SK-N-SH treated with all-trans-retinoic acid at 6 μM for 48 hours (cell line): ENCODE measurements at regions not wholly inside any gene's neighbourhood (a gene's known extent, or its start where the extent isn't known, plus 50 kb on each side); places are given as distances from the start of the nearest gene placed in this dataset.

Experiments
- ATAC-seq: fragments of 200-7000 bp; cut with Tn5 transposase; 3 replicates; pipeline ENCODE4 v1.9.1; 2020; ENCODE audit warnings: mild to moderate bottlenecking, moderate library complexity
- ARNTL ChIP-seq: fragments of 450-650 bp; formaldehyde crosslinking; IDR thresholded peaks from 2 replicates; pipeline ENCODE4 v1.5.0; 2020; ENCODE audit warnings: low read depth, mild to moderate bottlenecking, moderate library complexity, borderline replicate concordance
- BACH2 ChIP-seq: fragments of 250-450 bp; sonication (Bioruptor Pico); IDR thresholded peaks from 2 replicates; pipeline ENCODE4 v1.9.0; 2021; ENCODE audit warnings: mild to moderate bottlenecking, borderline replicate concordance
- CREB5 ChIP-seq: fragments of 250-450 bp; sonication (Bioruptor Pico); IDR thresholded peaks from 2 replicates; pipeline ENCODE4 v1.5.1; 2020; ENCODE audit warnings: low read depth, mild to moderate bottlenecking, moderate library complexity
- CSDC2 ChIP-seq: fragments of 250-450 bp; sonication (Bioruptor Pico); IDR thresholded peaks from 2 replicates; pipeline ENCODE4 v1.5.0; 2020; ENCODE audit warnings: mild to moderate bottlenecking, moderate library complexity
- ESRRG ChIP-seq: fragments of 250-450 bp; sonication (Bioruptor Pico); IDR thresholded peaks from 2 replicates; pipeline ENCODE4 v1.6.1; 2021; ENCODE audit warnings: mild to moderate bottlenecking
- GLIS3 ChIP-seq: fragments of 250-450 bp; sonication (Bioruptor Pico); IDR thresholded peaks from 2 replicates; pipeline ENCODE4 v1.5.0; 2020; ENCODE audit warnings: mild to moderate bottlenecking, moderate library complexity
- OSR1 ChIP-seq: fragments of 250-450 bp; sonication (Bioruptor Pico); IDR thresholded peaks from 2 replicates; pipeline ENCODE4 v1.8.0; 2022; ENCODE audit warnings: moderate library complexity, mild to moderate bottlenecking, inconsistent platforms
- PATZ1 ChIP-seq: fragments of 250-450 bp; sonication (Bioruptor Pico); IDR thresholded peaks from 2 replicates; pipeline ENCODE4 v1.8.0; 2020; ENCODE audit warnings: mild to moderate bottlenecking, moderate library complexity, borderline replicate concordance
- POU6F1 ChIP-seq: fragments of 250-450 bp; sonication (Bioruptor Pico); IDR thresholded peaks from 2 replicates; pipeline ENCODE4 v1.8.0; 2021; ENCODE audit warnings: low read depth, mild to moderate bottlenecking, moderate library complexity, borderline replicate concordance
- PPARA ChIP-seq: fragments of 250-450 bp; sonication (Bioruptor Pico); IDR thresholded peaks from 2 replicates; pipeline ENCODE4 v1.5.0; 2020; ENCODE audit warnings: mild to moderate bottlenecking, borderline replicate concordance
- RARB ChIP-seq: fragments of 250-450 bp; sonication (Bioruptor Pico); IDR thresholded peaks from 2 replicates; pipeline ENCODE4 v1.8.0; 2021; ENCODE audit warnings: mild to moderate bottlenecking, moderate library complexity
- SNAI2 ChIP-seq: fragments of 250-450 bp; sonication (Bioruptor Pico); IDR thresholded peaks from 2 replicates; pipeline ENCODE4 v1.5.0; 2020; ENCODE audit warnings: mild to moderate bottlenecking, moderate library complexity
- ZC3H10 ChIP-seq: fragments of 250-450 bp; sonication (Bioruptor Pico); IDR thresholded peaks from 2 replicates; pipeline ENCODE4 v1.5.1; 2021; ENCODE audit warnings: mild to moderate bottlenecking, moderate library complexity
- ZFP3 ChIP-seq: fragments of 250-450 bp; sonication (Bioruptor Pico); IDR thresholded peaks from 2 replicates; pipeline ENCODE4 v1.5.0; 2020; ENCODE audit warnings: mild to moderate bottlenecking, moderate library complexity
- ZFP30 ChIP-seq: fragments of 450-650 bp; formaldehyde crosslinking; IDR thresholded peaks from 2 replicates; pipeline ENCODE4 v1.5.0; 2022; ENCODE audit warnings: mild to moderate bottlenecking, moderate library complexity
- ZNF565 ChIP-seq: fragments of 450-650 bp; formaldehyde crosslinking; conservative IDR thresholded peaks from 2 replicates; pipeline ENCODE4 v1.5.0; 2020; ENCODE audit warnings: low read depth, mild to moderate bottlenecking, moderate library complexity
- ZNF70 ChIP-seq: fragments of 450-650 bp; formaldehyde crosslinking; IDR thresholded peaks from 2 replicates; pipeline ENCODE4 v1.5.0; 2020; ENCODE audit warnings: mild to moderate bottlenecking, moderate library complexity
- ZNF8 ChIP-seq: fragments of 450-650 bp; formaldehyde crosslinking; IDR thresholded peaks from 2 replicates; pipeline ENCODE4 v1.5.0; 2020; ENCODE audit warnings: mild to moderate bottlenecking, moderate library complexity

- TF ChIP-seq CREB5 (no peak), ZFP3 (CRISPR knock-in tag) (no peak), ZFP30 (no peak)
- ATAC-seq: no peak
Observed at GRCh38 chr2:100673115-100673514, 110.3 kb downstream of the PDCL3 start.

DNA sequence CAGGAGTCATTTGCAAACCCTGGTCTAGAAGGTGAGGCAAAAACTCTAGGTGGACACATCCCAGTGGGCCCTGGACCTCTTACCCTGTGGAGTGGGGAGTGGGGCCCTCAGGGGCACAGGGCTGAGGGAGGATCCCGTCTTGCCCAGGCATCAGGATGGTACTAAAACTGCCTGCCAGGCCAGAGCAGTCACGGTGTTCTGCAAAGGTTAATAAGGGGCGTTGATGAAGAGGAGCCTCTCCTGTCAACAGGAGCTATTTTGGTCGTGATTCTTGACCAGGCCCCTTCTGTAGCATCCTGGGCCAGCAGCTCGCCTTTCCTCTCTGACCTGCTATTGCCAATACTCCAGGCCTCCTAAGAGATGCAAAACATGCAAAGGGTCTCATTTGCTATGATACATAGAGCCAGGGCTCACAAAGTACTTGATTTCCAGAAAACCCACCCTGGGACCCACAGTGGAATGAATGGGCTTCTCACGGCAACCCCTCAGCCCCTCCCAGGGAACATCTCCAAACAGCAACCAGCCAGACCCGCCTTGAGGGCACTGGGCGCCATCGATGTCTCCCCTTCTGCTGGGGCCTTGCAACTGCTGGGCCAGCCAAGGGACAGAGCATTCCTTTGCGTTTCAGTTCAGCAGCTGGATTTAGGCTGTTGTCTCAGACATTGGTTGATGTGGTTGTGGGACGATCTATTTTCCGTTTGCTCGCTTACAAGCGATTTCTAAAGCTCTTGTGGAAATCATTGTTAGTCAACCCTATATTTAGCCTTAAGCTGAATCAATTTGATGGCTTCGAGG lies 111.1 kb downstream of the PDCL3 start:
- TF ChIP-seq SNAI2 (CRISPR knock-in tag) (no peak), BACH2 (CRISPR knock-in tag) (no peak), ESRRG (CRISPR knock-in tag) (no peak), GLIS3 (CRISPR knock-in tag) (no peak), RARB (no peak), PPARA (CRISPR knock-in tag) (no peak), ZFP30 (no peak)
- ATAC-seq: no peak

DNA sequence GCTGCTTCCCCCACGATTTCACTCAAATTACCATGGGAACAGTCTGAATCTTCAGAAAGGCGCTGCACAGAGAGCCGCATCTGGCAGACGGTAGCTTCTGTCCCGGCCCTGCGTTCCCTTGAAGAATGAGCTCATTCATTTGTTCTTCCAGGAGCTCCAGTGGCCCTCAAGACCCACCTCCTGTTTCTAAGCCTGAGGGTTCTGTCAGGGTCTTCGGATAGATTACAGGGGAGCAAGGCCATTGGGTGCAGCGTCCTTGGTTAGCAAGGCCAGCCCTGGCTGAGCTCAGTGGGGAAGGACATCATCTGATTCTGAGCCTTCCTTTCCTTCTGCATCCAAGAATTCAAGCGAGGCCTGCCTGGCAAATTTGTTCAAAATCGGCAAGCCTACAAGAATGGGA lies 111.9 kb downstream of the PDCL3 start:
- TF ChIP-seq ARNTL (no peak), PATZ1 (CRISPR knock-in tag) (no peak), BACH2 (CRISPR knock-in tag) (no peak), ZNF565 (CRISPR knock-in tag) (no peak), ZNF70 (no peak), ZC3H10 (no peak)
- no peak for ATAC-seq

DNA sequence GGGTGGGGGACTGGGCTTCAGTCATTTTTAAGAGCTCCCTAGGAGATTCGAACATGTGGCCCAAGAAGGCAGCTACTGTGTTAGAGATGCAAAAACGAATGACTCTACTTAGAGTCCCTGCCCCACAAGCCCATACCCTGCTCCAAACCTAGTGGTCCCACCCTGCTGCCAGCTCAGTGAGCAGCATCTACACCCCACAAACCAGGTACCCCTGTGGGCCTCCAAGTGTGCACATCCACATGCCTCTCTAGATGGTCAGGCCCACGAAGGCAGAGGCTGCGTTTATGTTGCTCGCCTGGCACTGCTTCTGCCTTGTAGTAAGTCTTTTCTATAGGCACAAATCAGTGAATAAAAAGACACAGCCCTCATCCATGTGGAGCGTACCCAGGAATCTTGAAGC lies 112.6 kb downstream of the PDCL3 start:
- no peak for TF ChIP-seq SNAI2 (CRISPR knock-in tag)
- no peak for TF ChIP-seq ZFP30
- TF ChIP-seq ZNF8: no peak
- no peak for TF ChIP-seq ESRRG (CRISPR knock-in tag)
- no peak for TF ChIP-seq ZC3H10
- no peak for TF ChIP-seq ZNF70
- TF ChIP-seq ZFP3 (CRISPR knock-in tag): no peak
- TF ChIP-seq PPARA (CRISPR knock-in tag): no peak
- TF ChIP-seq RARB: no peak
- no peak for TF ChIP-seq ARNTL
- TF ChIP-seq CSDC2 (CRISPR knock-in tag): no peak
- no peak for TF ChIP-seq GLIS3 (CRISPR knock-in tag)
- no peak for TF ChIP-seq CREB5
- no peak for TF ChIP-seq OSR1 (CRISPR knock-in tag)
- ATAC-seq: no peak

DNA sequence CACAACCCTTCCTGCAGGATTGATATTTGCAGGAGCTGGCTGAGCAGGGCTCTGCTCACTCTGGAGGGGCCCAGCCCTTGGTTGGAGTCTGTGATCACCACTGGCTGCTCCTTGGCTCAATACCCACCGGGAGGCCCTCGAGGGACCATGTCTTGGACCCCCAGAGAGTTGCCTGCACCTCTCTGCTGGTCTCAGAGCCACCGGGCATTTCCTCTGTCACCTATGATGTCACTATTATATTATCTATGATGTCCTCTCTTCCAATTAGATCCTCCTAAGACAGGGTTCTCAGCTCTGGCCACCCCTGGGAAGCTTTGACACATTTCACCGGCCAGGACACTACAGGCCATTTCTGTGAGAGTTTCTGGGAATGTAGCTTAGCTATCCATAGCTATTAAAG lies 113.1 kb downstream of the PDCL3 start:
- no peak for TF ChIP-seq GLIS3 (CRISPR knock-in tag)
- TF ChIP-seq CREB5: no peak
- no peak for TF ChIP-seq ARNTL
- TF ChIP-seq SNAI2 (CRISPR knock-in tag): no peak
- TF ChIP-seq ESRRG (CRISPR knock-in tag): no peak
- no peak for TF ChIP-seq ZNF565 (CRISPR knock-in tag)
- TF ChIP-seq ZNF8: no peak
- TF ChIP-seq ZFP30: no peak
- no peak for TF ChIP-seq OSR1 (CRISPR knock-in tag)
- TF ChIP-seq PATZ1 (CRISPR knock-in tag): no peak
- TF ChIP-seq POU6F1: no peak
- TF ChIP-seq RARB: no peak
- no peak for ATAC-seq
